Right lobe of liver (tissue), 4 donors: ENCODE measurements at regions not wholly inside any gene's neighbourhood (a gene's known extent, or its start where the extent isn't known, plus 50 kb on each side); places are given as distances from the start of the nearest gene placed in this dataset.

Source experiments
- POLR2A ChIP-seq: fragments of 450-650 bp; IDR thresholded peaks from one replicate; pipeline ENCODE4 v1.6.1; 2017; ENCODE audit warnings: antibody characterized with exemption, mild to moderate bottlenecking
- TF ChIP-seq, protein P1 (sequence below), 4 donors: fragments of 200-600 bp in 3 of 4; fragments of 450-650 bp in 1 of 4; IDR thresholded peaks; one replicate each; pipeline versions ENCODE4 v1.5.1 to v1.8.0; 2016 to 2022; ENCODE audit warnings: antibody characterized with exemption in 4 of 4, mild to moderate bottlenecking in 2 of 4
- donor health status: DM: no; HTN: no; CAD: no.
- donor health status: DM: no; HTN: no; CAD: no.
- donor health status: DM: no; HTN: yes; CAD: no.

DNA sequence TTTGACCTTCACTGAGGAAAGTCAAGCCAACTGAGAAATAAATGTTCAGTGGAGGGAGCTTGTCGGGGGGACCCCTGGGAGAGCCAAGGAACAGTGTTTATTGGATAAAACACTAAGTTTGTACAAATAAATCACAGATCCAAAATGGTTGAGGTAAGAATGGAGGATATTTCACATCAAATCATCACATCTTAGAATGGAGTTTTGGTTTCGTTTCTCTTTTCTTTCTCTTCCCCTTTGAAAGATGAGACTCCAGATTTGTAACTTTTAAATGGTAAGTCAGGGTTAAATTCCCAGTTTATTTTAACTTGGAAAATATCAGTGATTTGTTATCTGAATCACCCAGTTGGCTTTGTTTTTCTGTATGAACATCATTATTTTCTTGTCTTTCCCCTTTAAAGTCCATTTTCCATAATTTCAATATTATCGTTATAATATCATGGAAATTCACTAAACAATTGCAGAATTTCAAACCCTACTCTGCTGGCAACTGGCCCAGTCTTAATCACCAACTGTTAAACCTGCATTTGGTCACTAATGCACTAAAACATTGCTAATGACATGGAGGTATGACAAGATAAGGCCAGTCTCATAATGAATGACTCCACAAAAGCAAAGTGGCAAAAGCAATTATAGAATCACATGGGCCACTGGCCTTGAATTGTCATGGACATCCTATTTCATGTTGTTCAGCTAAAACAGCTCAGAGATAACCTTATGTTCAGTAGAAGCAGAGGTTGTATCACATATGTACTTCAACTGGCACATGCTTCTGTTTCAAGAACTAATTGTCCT lies 295.1 kb downstream of the SHOX2 start:
- TF ChIP-seq, protein P1, sequence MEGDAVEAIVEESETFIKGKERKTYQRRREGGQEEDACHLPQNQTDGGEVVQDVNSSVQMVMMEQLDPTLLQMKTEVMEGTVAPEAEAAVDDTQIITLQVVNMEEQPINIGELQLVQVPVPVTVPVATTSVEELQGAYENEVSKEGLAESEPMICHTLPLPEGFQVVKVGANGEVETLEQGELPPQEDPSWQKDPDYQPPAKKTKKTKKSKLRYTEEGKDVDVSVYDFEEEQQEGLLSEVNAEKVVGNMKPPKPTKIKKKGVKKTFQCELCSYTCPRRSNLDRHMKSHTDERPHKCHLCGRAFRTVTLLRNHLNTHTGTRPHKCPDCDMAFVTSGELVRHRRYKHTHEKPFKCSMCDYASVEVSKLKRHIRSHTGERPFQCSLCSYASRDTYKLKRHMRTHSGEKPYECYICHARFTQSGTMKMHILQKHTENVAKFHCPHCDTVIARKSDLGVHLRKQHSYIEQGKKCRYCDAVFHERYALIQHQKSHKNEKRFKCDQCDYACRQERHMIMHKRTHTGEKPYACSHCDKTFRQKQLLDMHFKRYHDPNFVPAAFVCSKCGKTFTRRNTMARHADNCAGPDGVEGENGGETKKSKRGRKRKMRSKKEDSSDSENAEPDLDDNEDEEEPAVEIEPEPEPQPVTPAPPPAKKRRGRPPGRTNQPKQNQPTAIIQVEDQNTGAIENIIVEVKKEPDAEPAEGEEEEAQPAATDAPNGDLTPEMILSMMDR (IDR thresholded peaks at IDR 0.05): no peak
- TF ChIP-seq POLR2A: no peak
